ENCODE measurements at regions not wholly inside any gene's neighbourhood (a gene's known extent, or its start where the extent isn't known, plus 50 kb on each side); places are given as distances from the start of the nearest gene placed in this dataset.
"Not testable (repeated sequence)": the region's sequence is repeated elsewhere in the genome, so short reads cannot be mapped to it uniquely, and the experiment has no call there.

GRCh38 chr10:6718550-6718949 lies 138.5 kb upstream of the PRKCQ start:
- DNase-seq, result no peak

GRCh38 chr10:6716516-6716915 lies 136.4 kb upstream of the PRKCQ start:
- no peak for DNase-seq

- no peak for DNase-seq
These were observed 133.6 kb upstream of the PRKCQ start for GRCh38 chr10:6713716-6714115.

GRCh38 chr10:6713120-6713519 lies 133.0 kb upstream of the PRKCQ start:
- no peak for DNase-seq

- no peak for DNase-seq
These were observed 131.8 kb upstream of the PRKCQ start for GRCh38 chr10:6711881-6712280.

GRCh38 chr10:6711408-6711841 lies 131.3 kb upstream of the PRKCQ start:
- DNase-seq, result no peak

- no peak for DNase-seq
These were observed 127.3 kb upstream of the PRKCQ start for GRCh38 chr10:6707352-6707751.

- DNase-seq, result no peak
These were observed 126.6 kb upstream of the PRKCQ start for GRCh38 chr10:6706725-6707124.

GRCh38 chr10:6704896-6705295 lies 124.8 kb upstream of the PRKCQ start:
- DNase-seq, result no peak

GRCh38 chr10:6702833-6703232 lies 122.8 kb upstream of the PRKCQ start:
- DNase-seq, result not testable (repeated sequence)

- no peak for DNase-seq
These were observed 122.0 kb upstream of the PRKCQ start for GRCh38 chr10:6702030-6702429.

- no peak for DNase-seq
These were observed 121.2 kb upstream of the PRKCQ start for GRCh38 chr10:6701289-6701688.

- DNase-seq, result no peak
These were observed 120.0 kb upstream of the PRKCQ start for GRCh38 chr10:6700066-6700465.

GRCh38 chr10:6699336-6699735 lies 119.3 kb upstream of the PRKCQ start:
- no peak for DNase-seq

- no peak for DNase-seq
These were observed 115.4 kb upstream of the PRKCQ start for GRCh38 chr10:6695519-6695918.

- no peak for DNase-seq
These were observed 114.5 kb upstream of the PRKCQ start for GRCh38 chr10:6694447-6695140.

- no peak for DNase-seq
These were observed 112.8 kb upstream of the PRKCQ start for GRCh38 chr10:6692856-6693255.

- no peak for DNase-seq
These were observed 112.0 kb upstream of the PRKCQ start for GRCh38 chr10:6692103-6692502.

GRCh38 chr10:6689036-6689435 lies 109.0 kb upstream of the PRKCQ start:
- no peak for DNase-seq

- no peak for DNase-seq
These were observed 100.7 kb upstream of the PRKCQ start for GRCh38 chr10:6680735-6681134.

GRCh38 chr10:6678956-6679355 lies 98.9 kb upstream of the PRKCQ start:
- DNase-seq, result no peak

GRCh38 chr10:6678211-6678803 lies 98.2 kb upstream of the PRKCQ start:
- DNase-seq, result no peak

- not testable (repeated sequence) for DNase-seq
These were observed 97.1 kb upstream of the PRKCQ start for GRCh38 chr10:6677129-6677528.

GRCh38 chr10:6674291-6674690 lies 94.2 kb upstream of the PRKCQ start:
- DNase-seq, result no peak

- DNase-seq, result no peak
These were observed 91.9 kb upstream of the PRKCQ start for GRCh38 chr10:6671976-6672375.

Measured in 8988T (cell line).